ENCODE measurements at regions not wholly inside any gene's neighbourhood (a gene's known extent, or its start where the extent isn't known, plus 50 kb on each side); places are given as distances from the start of the nearest gene placed in this dataset.
A peak's percentile ranks its signal among the peaks of the same experiment; 100 is the strongest.

DNA sequence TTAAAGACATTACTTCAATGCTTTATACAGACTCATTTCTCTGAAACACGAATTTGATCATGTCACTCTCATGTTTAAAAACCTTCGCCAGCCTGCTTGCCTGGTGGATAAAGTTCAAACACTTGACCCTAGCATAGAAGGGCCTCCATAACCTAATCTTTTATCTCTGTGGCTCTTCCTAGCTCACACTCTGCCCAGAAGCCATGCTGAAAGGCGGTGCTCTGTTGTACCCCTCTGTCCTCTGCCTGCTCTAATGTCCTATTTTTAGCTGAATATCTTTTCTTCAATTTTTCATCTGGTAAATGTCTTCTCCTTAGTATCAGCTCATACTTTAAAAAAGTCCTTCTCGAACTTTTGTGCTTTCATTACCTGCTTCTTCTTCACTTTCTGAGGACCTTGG, 302.6 kb upstream of the BOD1L1 start:
- no peaks in the 10 kb centered on the region for H3K4me1 ChIP-seq (ENCODE audit: insufficient read depth)
- H3K4me1 Mint-ChIP-seq, result no peaks in the 10 kb centered on the region
- H4K20me1 ChIP-seq (replicated peaks; ENCODE audit: insufficient read depth), result no peaks in the 10 kb centered on the region
- no peak for DNase-seq (ENCODE audit: low spot score)
- H3K27me3 Mint-ChIP-seq (ENCODE audit: insufficient read depth, low read depth, poor library complexity), result no peaks in the 10 kb centered on the region
- H3K4me2 ChIP-seq, result no peak overlapping the region
- TF ChIP-seq, protein P1, sequence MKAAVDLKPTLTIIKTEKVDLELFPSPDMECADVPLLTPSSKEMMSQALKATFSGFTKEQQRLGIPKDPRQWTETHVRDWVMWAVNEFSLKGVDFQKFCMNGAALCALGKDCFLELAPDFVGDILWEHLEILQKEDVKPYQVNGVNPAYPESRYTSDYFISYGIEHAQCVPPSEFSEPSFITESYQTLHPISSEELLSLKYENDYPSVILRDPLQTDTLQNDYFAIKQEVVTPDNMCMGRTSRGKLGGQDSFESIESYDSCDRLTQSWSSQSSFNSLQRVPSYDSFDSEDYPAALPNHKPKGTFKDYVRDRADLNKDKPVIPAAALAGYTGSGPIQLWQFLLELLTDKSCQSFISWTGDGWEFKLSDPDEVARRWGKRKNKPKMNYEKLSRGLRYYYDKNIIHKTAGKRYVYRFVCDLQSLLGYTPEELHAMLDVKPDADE (IDR thresholded peaks at IDR 0.05), result no peak
- TF ChIP-seq POLR2AphosphoS5 (IDR thresholded peaks at IDR 0.05; ENCODE audit: low read depth) (no peak), ZNF114 (CRISPR knock-in tag; IDR thresholded peaks at IDR 0.05) (no peak)
- H2AFZ ChIP-seq, result no peak overlapping the region
- no peaks in the 10 kb centered on the region for H3K36me3 ChIP-seq (ENCODE audit: insufficient read depth)
- no peak overlapping the region for H3K27ac Mint-ChIP-seq
- H3F3A ChIP-seq (replicated peaks; ENCODE audit: low read depth), result no peaks in the 10 kb centered on the region
- H3K36me3 Mint-ChIP-seq (ENCODE audit: low read depth), result no peaks in the 10 kb centered on the region; the same call in 2 of the 3 replicates
- no peak for ATAC-seq
- peaks cover 18% of the 10 kb centered on the region; the same call in 1 of the 2 replicates for H3K9me2 ChIP-seq (ENCODE audit: insufficient read depth)
- no peaks in the 10 kb centered on the region for H3K27me3 ChIP-seq (ENCODE audit: insufficient read depth)
- H3K27ac ChIP-seq (ENCODE audit: low read depth), result no peak overlapping the region
- H3K9me3 Mint-ChIP-seq, result no peaks in the 10 kb centered on the region
- no peaks in the 10 kb centered on the region for H3K79me2 ChIP-seq (replicated peaks; ENCODE audit: insufficient read depth)
- H3K4me3 Mint-ChIP-seq, result no peak overlapping the region
- H3K4me3 ChIP-seq, result no peak overlapping the region

DNA sequence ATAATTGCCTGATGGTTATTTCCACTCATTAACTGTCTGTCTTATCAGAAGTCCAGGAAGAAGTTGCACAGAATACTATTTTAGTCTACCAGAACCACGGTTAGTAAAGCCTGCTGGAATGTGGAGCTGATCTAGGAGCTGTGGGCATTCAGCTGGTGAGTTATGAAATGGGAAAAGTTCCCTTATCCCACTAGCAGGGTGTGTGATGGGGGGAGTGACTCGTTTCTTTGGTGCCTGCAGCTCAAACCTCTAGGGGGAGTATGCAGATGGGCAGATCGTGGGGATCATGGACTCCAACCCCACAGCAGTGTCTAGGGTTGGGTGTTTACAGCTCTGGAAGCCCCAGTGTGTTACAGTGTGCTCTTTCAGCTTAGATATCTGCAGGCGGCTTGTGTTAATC, 305.7 kb upstream of the BOD1L1 start:
- ATAC-seq (peak; percentile 31; the same call in 2 of the 3 replicates), DNase-seq (ENCODE audit: low spot score) (peak; percentile 15)
- H3K4me3 ChIP-seq, result no peak overlapping the region
- H3K4me1 Mint-ChIP-seq, result no peaks in the 10 kb centered on the region
- no peaks in the 10 kb centered on the region for H3K27me3 ChIP-seq (ENCODE audit: insufficient read depth)
- H3K79me2 ChIP-seq (replicated peaks; ENCODE audit: insufficient read depth), result no peaks in the 10 kb centered on the region
- no peaks in the 10 kb centered on the region for H3K4me1 ChIP-seq (ENCODE audit: insufficient read depth)
- TF ChIP-seq POLR2AphosphoS5 (IDR thresholded peaks at IDR 0.05; ENCODE audit: low read depth), result no peak
- TF ChIP-seq, protein P2, sequence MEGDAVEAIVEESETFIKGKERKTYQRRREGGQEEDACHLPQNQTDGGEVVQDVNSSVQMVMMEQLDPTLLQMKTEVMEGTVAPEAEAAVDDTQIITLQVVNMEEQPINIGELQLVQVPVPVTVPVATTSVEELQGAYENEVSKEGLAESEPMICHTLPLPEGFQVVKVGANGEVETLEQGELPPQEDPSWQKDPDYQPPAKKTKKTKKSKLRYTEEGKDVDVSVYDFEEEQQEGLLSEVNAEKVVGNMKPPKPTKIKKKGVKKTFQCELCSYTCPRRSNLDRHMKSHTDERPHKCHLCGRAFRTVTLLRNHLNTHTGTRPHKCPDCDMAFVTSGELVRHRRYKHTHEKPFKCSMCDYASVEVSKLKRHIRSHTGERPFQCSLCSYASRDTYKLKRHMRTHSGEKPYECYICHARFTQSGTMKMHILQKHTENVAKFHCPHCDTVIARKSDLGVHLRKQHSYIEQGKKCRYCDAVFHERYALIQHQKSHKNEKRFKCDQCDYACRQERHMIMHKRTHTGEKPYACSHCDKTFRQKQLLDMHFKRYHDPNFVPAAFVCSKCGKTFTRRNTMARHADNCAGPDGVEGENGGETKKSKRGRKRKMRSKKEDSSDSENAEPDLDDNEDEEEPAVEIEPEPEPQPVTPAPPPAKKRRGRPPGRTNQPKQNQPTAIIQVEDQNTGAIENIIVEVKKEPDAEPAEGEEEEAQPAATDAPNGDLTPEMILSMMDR (conservative IDR thresholded peaks at IDR 0.05; ENCODE audit: low read depth in 2 of 2), result peak; percentile 36 to 56; a peak in 3 of 4 replicates
- H3K27ac Mint-ChIP-seq, result no peak overlapping the region
- H3K9me3 Mint-ChIP-seq, result no peaks in the 10 kb centered on the region
- no peaks in the 10 kb centered on the region for H3K27me3 Mint-ChIP-seq (ENCODE audit: insufficient read depth, low read depth, poor library complexity)
- no peak overlapping the region for H3K4me2 ChIP-seq
- H3K9me2 ChIP-seq (ENCODE audit: insufficient read depth), result peaks cover 18% of the 10 kb centered on the region; the same call in 1 of the 2 replicates
- no peak overlapping the region for H3K27ac ChIP-seq (ENCODE audit: low read depth)
- no peaks in the 10 kb centered on the region for H3F3A ChIP-seq (replicated peaks; ENCODE audit: low read depth)
- no peaks in the 10 kb centered on the region for H4K20me1 ChIP-seq (replicated peaks; ENCODE audit: insufficient read depth)
- no peak overlapping the region for H2AFZ ChIP-seq
- H3K36me3 ChIP-seq (ENCODE audit: insufficient read depth), result no peaks in the 10 kb centered on the region
- H3K36me3 Mint-ChIP-seq (ENCODE audit: low read depth), result no peaks in the 10 kb centered on the region; the same call in 2 of the 3 replicates
- H3K4me3 Mint-ChIP-seq, result no peak overlapping the region

DNA sequence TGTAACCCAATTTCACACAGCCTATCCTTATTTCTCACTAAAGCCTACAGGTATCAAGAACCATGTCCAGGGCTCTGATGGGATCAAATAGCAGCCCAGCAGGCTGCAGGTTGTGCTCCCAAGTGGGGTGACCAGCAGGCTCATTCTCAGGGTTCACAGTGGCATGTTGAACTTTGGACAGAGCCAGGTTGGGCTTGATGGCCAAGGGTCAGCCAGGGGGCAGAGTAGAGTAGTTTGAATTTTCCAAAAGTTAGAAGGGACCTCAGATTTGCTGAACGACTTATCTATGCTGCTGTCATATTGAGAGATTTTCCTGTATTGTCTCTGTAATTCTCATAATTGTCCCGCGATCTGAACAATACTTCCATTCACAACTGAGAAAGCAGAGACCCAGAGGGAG, 310.8 kb upstream of the BOD1L1 start:
- H3K36me3 ChIP-seq (ENCODE audit: insufficient read depth), result no peaks in the 10 kb centered on the region
- peak; percentile 35 for DNase-seq (ENCODE audit: low spot score)
- TF ChIP-seq EZH2phosphoT487 (IDR thresholded peaks at IDR 0.05; ENCODE audit: unreplicated experiment), result no peak
- TF ChIP-seq STAT1 (IDR thresholded peaks at IDR 0.05; ENCODE audit: unreplicated experiment), result no peak
- TF ChIP-seq, protein P3, sequence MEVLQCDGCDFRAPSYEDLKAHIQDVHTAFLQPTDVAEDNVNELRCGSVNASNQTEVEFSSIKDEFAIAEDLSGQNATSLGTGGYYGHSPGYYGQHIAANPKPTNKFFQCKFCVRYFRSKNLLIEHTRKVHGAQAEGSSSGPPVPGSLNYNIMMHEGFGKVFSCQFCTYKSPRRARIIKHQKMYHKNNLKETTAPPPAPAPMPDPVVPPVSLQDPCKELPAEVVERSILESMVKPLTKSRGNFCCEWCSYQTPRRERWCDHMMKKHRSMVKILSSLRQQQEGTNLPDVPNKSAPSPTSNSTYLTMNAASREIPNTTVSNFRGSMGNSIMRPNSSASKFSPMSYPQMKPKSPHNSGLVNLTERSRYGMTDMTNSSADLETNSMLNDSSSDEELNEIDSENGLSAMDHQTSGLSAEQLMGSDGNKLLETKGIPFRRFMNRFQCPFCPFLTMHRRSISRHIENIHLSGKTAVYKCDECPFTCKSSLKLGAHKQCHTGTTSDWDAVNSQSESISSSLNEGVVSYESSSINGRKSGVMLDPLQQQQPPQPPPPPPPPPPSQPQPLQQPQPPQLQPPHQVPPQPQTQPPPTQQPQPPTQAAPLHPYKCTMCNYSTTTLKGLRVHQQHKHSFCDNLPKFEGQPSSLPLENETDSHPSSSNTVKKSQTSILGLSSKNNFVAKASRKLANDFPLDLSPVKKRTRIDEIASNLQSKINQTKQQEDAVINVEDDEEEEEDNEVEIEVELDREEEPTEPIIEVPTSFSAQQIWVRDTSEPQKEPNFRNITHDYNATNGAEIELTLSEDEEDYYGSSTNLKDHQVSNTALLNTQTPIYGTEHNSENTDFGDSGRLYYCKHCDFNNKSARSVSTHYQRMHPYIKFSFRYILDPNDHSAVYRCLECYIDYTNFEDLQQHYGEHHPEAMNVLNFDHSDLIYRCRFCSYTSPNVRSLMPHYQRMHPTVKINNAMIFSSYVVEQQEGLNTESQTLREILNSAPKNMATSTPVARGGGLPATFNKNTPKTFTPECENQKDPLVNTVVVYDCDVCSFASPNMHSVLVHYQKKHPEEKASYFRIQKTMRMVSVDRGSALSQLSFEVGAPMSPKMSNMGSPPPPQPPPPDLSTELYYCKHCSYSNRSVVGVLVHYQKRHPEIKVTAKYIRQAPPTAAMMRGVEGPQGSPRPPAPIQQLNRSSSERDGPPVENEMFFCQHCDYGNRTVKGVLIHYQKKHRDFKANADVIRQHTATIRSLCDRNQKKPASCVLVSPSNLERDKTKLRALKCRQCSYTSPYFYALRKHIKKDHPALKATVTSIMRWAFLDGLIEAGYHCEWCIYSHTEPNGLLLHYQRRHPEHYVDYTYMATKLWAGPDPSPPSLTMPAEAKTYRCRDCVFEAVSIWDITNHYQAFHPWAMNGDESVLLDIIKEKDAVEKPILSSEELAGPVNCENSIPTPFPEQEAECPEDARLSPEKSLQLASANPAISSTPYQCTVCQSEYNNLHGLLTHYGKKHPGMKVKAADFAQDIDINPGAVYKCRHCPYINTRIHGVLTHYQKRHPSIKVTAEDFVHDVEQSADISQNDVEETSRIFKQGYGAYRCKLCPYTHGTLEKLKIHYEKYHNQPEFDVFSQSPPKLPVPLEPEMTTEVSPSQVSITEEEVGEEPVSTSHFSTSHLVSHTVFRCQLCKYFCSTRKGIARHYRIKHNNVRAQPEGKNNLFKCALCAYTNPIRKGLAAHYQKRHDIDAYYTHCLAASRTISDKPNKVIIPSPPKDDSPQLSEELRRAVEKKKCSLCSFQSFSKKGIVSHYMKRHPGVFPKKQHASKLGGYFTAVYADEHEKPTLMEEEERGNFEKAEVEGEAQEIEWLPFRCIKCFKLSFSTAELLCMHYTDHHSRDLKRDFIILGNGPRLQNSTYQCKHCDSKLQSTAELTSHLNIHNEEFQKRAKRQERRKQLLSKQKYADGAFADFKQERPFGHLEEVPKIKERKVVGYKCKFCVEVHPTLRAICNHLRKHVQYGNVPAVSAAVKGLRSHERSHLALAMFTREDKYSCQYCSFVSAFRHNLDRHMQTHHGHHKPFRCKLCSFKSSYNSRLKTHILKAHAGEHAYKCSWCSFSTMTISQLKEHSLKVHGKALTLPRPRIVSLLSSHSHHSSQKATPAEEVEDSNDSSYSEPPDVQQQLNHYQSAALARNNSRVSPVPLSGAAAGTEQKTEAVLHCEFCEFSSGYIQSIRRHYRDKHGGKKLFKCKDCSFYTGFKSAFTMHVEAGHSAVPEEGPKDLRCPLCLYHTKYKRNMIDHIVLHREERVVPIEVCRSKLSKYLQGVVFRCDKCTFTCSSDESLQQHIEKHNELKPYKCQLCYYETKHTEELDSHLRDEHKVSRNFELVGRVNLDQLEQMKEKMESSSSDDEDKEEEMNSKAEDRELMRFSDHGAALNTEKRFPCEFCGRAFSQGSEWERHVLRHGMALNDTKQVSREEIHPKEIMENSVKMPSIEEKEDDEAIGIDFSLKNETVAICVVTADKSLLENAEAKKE (CRISPR knock-in tag; IDR thresholded peaks at IDR 0.05), result no peak

More for the DNA sequence above, 310.8 kb upstream of the BOD1L1 start:
- H3K27me3 Mint-ChIP-seq (ENCODE audit: insufficient read depth, low read depth, poor library complexity), result peaks cover 4% of the 10 kb centered on the region
- H3F3A ChIP-seq (replicated peaks; ENCODE audit: low read depth), result no peaks in the 10 kb centered on the region
- H3K4me1 ChIP-seq (ENCODE audit: insufficient read depth), result no peaks in the 10 kb centered on the region
- peak; percentile 49; the same call in 2 of the 3 replicates for ATAC-seq
- 0 out of 2 replicates have a peak, but pooled peaks cover 9% of the 10 kb centered on the region for H3K9me2 ChIP-seq (ENCODE audit: insufficient read depth)
- H3K4me3 Mint-ChIP-seq, result no peak overlapping the region
- no peaks in the 10 kb centered on the region for H3K36me3 Mint-ChIP-seq (ENCODE audit: low read depth)
- H3K27ac ChIP-seq (ENCODE audit: low read depth), result no peak overlapping the region
- no peaks in the 10 kb centered on the region for H3K79me2 ChIP-seq (replicated peaks; ENCODE audit: insufficient read depth)
- no peak overlapping the region for H3K4me3 ChIP-seq
- 0 out of 2 replicates have a peak overlapping the region, but pooled peaks have one; percentile 28 for H2AFZ ChIP-seq
- H3K27me3 ChIP-seq (ENCODE audit: insufficient read depth), result no peaks in the 10 kb centered on the region
- no peak overlapping the region for H3K4me2 ChIP-seq
- no peaks in the 10 kb centered on the region for H4K20me1 ChIP-seq (replicated peaks; ENCODE audit: insufficient read depth)
- H3K27ac Mint-ChIP-seq, result no peak overlapping the region
- H3K4me1 Mint-ChIP-seq, result no peaks in the 10 kb centered on the region
- H3K9me3 Mint-ChIP-seq, result no peaks in the 10 kb centered on the region

All from GM23338 (cell line).